Keratinocyte (primary cell): ENCODE measurements at regions not wholly inside any gene's neighbourhood (a gene's known extent, or its start where the extent isn't known, plus 50 kb on each side); places are given as distances from the start of the nearest gene placed in this dataset.

ENCODE experiments used
- DNase-seq: peaks from one replicate; pipeline ENCODE4 v3.0.0-alpha.2; 2011; ENCODE audit warnings: low read depth, missing footprints, low spot score
- FAIRE-seq: peaks from 2 replicates; lab custom pipeline; 2011; peaks lifted over from hg19 to GRCh38; lab: Jason Lieb, UNC
- H2AFZ ChIP-seq: 2 replicates; pipeline ENCODE4 v1.6.0; 2012; ENCODE audit warnings: low read length, control low read depth, inconsistent platforms; ENCODE audit not compliant: control insufficient read depth
- H3K27ac ChIP-seq: 2 replicates; pipeline ENCODE4 v1.5.1; 2011; ENCODE audit warnings: low read length; ENCODE audit not compliant: control insufficient read depth, insufficient read depth
- H3K27me3 ChIP-seq: 3 replicates; pipeline ENCODE4 v1.6.0; 2011; ENCODE audit warnings: low read length; ENCODE audit not compliant: control insufficient read depth, insufficient read depth; ENCODE audit errors: extremely low read depth
- H3K36me3 ChIP-seq, 2 experiments: 2 replicates in 1 of 2; 3 replicates in 1 of 2; pipeline ENCODE4 v1.5.1; 2011; ENCODE audit warnings: low read length in 2 of 2, mild to moderate bottlenecking in 1 of 2; ENCODE audit not compliant: control insufficient read depth in 2 of 2, insufficient read depth in 2 of 2; ENCODE audit errors: extremely low read depth in 1 of 2
- H3K4me1 ChIP-seq: 3 replicates; pipeline ENCODE4 v1.5.1; 2011; ENCODE audit warnings: low read length; ENCODE audit not compliant: control insufficient read depth, insufficient read depth; ENCODE audit errors: extremely low read depth
- H3K4me2 ChIP-seq: 3 replicates; pipeline ENCODE4 v1.6.0; 2011; ENCODE audit warnings: low read depth, low read length; ENCODE audit not compliant: control insufficient read depth, insufficient read depth; ENCODE audit errors: extremely low read depth
- H3K4me3 ChIP-seq, 3 experiments: fragments of 200-600 bp in 1 of 3; sonication (generic) in 1 of 3; 2 replicates in 2 of 3; 3 replicates in 1 of 3; pipeline ENCODE4 v1.5.1; 2011 to 2016; ENCODE audit warnings: low read length in 3 of 3, mild to moderate bottlenecking in 3 of 3, control low read depth in 2 of 3, inconsistent platforms in 1 of 3, low read depth in 1 of 3, mixed read lengths in 1 of 3, mixed run types in 1 of 3, moderate library complexity in 1 of 3; ENCODE audit not compliant: control insufficient read depth in 2 of 3, insufficient read depth in 2 of 3; ENCODE audit errors: extremely low read depth in 1 of 3
- H3K79me2 ChIP-seq: 2 replicates; pipeline ENCODE4 v1.6.0; 2012; ENCODE audit warnings: low read length; ENCODE audit not compliant: control insufficient read depth, insufficient read depth
- H3K9ac ChIP-seq: 3 replicates; pipeline ENCODE4 v1.6.0; 2011; ENCODE audit warnings: low read length; ENCODE audit not compliant: control insufficient read depth, insufficient read depth; ENCODE audit errors: extremely low read depth
- H3K9me1 ChIP-seq: 3 replicates; pipeline ENCODE4 v1.6.0; 2011; ENCODE audit warnings: low read length; ENCODE audit not compliant: control insufficient read depth, insufficient read depth; ENCODE audit errors: extremely low read depth
- H3K9me3 ChIP-seq: 2 replicates; pipeline ENCODE4 v1.5.1; 2012; ENCODE audit warnings: low read depth, low read length; ENCODE audit not compliant: control insufficient read depth
- H4K20me1 ChIP-seq: 3 replicates; pipeline ENCODE4 v1.6.0; 2011; ENCODE audit warnings: low read length; ENCODE audit not compliant: control insufficient read depth, insufficient read depth; ENCODE audit errors: extremely low read depth
- CTCF ChIP-seq, 3 experiments: IDR thresholded peaks in 1 of 3; conservative IDR thresholded peaks in 1 of 3; optimal IDR thresholded peaks in 1 of 3; 2 replicates in 2 of 3; 3 replicates in 1 of 3; pipeline versions ENCODE3 to v1.5.1; 2011; ENCODE audit warnings: low read length in 3 of 3, mild to moderate bottlenecking in 3 of 3, moderate library complexity in 2 of 3, control low read depth in 1 of 3, inconsistent platforms in 1 of 3; ENCODE audit not compliant: insufficient read depth in 2 of 3; ENCODE audit errors: extremely low read depth in 1 of 3
- EZH2 ChIP-seq: IDR thresholded peaks from one replicate; pipeline ENCODE4 v1.6.1; 2012; ENCODE audit warnings: inconsistent platforms, mild to moderate bottlenecking, low read length, moderate library complexity
- dilution Hi-C: fragments of 300-500 bp; cut with MboI; formaldehyde crosslinking; loops from one replicate; pipeline ENCODE4 v1.7.0; 2020; ENCODE audit warnings: low sequenced_read_pairs; ENCODE audit not compliant: extremely low pct_ligation_motif_present

- Histone ChIP-seq H3K4me1 (no peaks in the 10 kb centered on the region), H3K9me1 (no peaks in the 10 kb centered on the region), H3K4me2 (no peak overlapping the region), H3K79me2 (no peaks in the 10 kb centered on the region), H3K9ac (no peak overlapping the region), H3K36me3 (no peaks in the 10 kb centered on the region), H4K20me1 (no peaks in the 10 kb centered on the region), H2AFZ (no peak overlapping the region), H3K4me3 (no peak overlapping the region), H3K27ac (no peak overlapping the region), H3K9me3 (no peaks in the 10 kb centered on the region), H3K27me3 (peaks cover 8% of the 10 kb centered on the region)
- TF ChIP-seq CTCF (optimal IDR thresholded peaks at IDR 0.05 in 1 of 3, IDR thresholded peaks at IDR 0.05 in 1 of 3, conservative IDR thresholded peaks at IDR 0.05 in 1 of 3; ENCODE audit: extremely low read depth in 1 of 3, insufficient read depth in 2 of 3, low read length in 3 of 3) (no peak), EZH2 (no peak)
- no peak for DNase-seq
- dilution Hi-C loops: no loop called here
- no peak for FAIRE-seq
Observed at GRCh38 chr13:50275392-50276063, 260.3 kb downstream of the KCNRG start.

- no peaks in the 10 kb centered on the region for H3K79me2 ChIP-seq
- no peak overlapping the region for H3K9ac ChIP-seq
- H3K4me3 ChIP-seq: no peak overlapping the region
- no peaks in the 10 kb centered on the region for H3K9me1 ChIP-seq
- DNase-seq: no peak
- FAIRE-seq: no peak
- H3K4me2 ChIP-seq: no peak overlapping the region
- H3K27ac ChIP-seq: no peak overlapping the region
- H4K20me1 ChIP-seq: no peaks in the 10 kb centered on the region
- no peaks in the 10 kb centered on the region for H3K36me3 ChIP-seq
- H3K4me1 ChIP-seq: no peaks in the 10 kb centered on the region
- dilution Hi-C loops: no loop called here
- peaks cover 2% of the 10 kb centered on the region for H3K27me3 ChIP-seq
- H2AFZ ChIP-seq: no peak overlapping the region
- H3K9me3 ChIP-seq: no peaks in the 10 kb centered on the region
- no peak for TF ChIP-seq CTCF (optimal IDR thresholded peaks at IDR 0.05 in 1 of 3, IDR thresholded peaks at IDR 0.05 in 1 of 3, conservative IDR thresholded peaks at IDR 0.05 in 1 of 3; ENCODE audit: extremely low read depth in 1 of 3, insufficient read depth in 2 of 3, low read length in 3 of 3)
- no peak for TF ChIP-seq EZH2
Observed at GRCh38 chr13:50276550-50276949, 261.3 kb downstream of the KCNRG start.
